Muscle of leg (tissue), 3 donors: ENCODE measurements at regions not wholly inside any gene's neighbourhood (a gene's known extent, or its start where the extent isn't known, plus 50 kb on each side); places are given as distances from the start of the nearest gene placed in this dataset.

ENCODE experiments used
- DNase-seq: peaks from one replicate; pipeline ENCODE4 v3.0.0; 2013
- H3K27ac ChIP-seq: one replicate; pipeline ENCODE4 v1.5.1; 2013; ENCODE audit warnings: mild to moderate bottlenecking, low read length, control low read depth
- H3K27me3 ChIP-seq: one replicate; pipeline ENCODE4 v1.6.1; 2013; ENCODE audit warnings: low read length; ENCODE audit not compliant: control insufficient read depth, insufficient read depth
- H3K36me3 ChIP-seq: one replicate; pipeline ENCODE4 v1.6.1; 2013; ENCODE audit warnings: low read length; ENCODE audit not compliant: control insufficient read depth, insufficient read depth
- H3K4me1 ChIP-seq: one replicate; pipeline ENCODE4 v1.6.1; 2013; ENCODE audit warnings: low read length; ENCODE audit not compliant: control insufficient read depth, insufficient read depth
- H3K4me3 ChIP-seq: one replicate; pipeline ENCODE4 v1.5.1; 2013; ENCODE audit warnings: low read length, control low read depth
- H3K9me3 ChIP-seq: replicated peaks from 2 replicates; pipeline ENCODE4 v1.6.1; 2013; ENCODE audit warnings: low read depth, low read length; ENCODE audit not compliant: control insufficient read depth
- WGBS: methylation state at CpG from one replicate; pipeline ENCODE4 v1.1.5; 2013; ENCODE audit warnings: missing lambda C conversion rate; ENCODE audit not compliant: insufficient coverage; 5-methylcytosine and 5-hydroxymethylcytosine counted together

DNA sequence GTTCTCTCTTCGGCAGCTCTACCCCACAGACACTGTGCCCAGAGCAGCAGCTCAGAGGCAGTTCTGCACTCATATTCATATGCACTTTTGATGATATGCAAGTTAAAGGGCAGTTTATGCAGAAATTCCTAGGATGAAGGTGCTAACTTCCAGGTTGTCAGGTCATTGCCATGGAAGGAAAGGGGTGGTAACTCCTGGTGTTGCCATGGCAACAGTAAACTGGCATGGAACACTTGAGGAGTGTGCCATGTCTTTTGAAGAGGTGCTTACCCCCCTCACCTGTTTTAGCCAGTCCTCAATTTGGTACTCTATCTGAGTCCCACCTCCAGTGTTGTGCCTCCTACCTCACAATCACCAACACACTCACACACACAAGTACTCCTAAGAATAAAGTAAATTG is 539.4 kb upstream of the BTBD3 start:
- Histone ChIP-seq H3K27ac (no peak overlapping the region), H3K9me3 (no peaks in the 10 kb centered on the region), H3K27me3 (no peaks in the 10 kb centered on the region), H3K4me3 (no peak overlapping the region), H3K4me1 (peaks cover 13% of the 10 kb centered on the region), H3K36me3 (no peaks in the 10 kb centered on the region)
- DNase-seq = no peak
- no CpG with 5 or more reads among the region's 1 CpG for WGBS

- Histone ChIP-seq H3K9me3 (no peaks in the 10 kb centered on the region), H3K27me3 (no peaks in the 10 kb centered on the region), H3K36me3 (no peaks in the 10 kb centered on the region), H3K4me1 (peaks cover 8% of the 10 kb centered on the region), H3K4me3 (no peak overlapping the region), H3K27ac (no peak overlapping the region)
- peak; percentile 14 for DNase-seq
- WGBS = 17% methylated on average over 8 of the region's 16 CpGs
These were observed 538.3 kb upstream of the BTBD3 start for GRCh38 chr20:11379257-11380011.

DNA sequence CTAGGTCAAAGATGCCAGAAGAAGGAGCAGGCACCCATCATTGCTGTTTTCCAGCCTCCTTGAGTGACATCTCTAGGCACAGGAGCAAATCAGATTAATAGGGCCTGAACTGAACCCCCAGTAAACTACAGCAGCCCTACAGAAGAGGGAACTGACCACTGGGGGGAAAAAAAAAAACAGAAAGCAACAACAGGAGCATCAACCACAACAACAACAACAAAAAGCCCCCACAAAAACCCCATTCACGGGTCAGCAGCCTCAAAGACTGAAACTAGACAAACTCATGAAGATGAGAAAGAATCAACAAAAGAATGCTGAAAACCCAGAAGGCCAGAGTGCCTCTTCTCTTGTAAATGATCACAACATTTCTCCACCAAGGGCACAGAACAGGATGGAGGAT is 537.4 kb upstream of the BTBD3 start:
- no CpG with 5 or more reads among the region's 1 CpG for WGBS
- Histone ChIP-seq H3K27me3 (no peaks in the 10 kb centered on the region), H3K27ac (no peak overlapping the region), H3K4me1 (peaks cover 8% of the 10 kb centered on the region), H3K4me3 (no peak overlapping the region), H3K9me3 (no peaks in the 10 kb centered on the region), H3K36me3 (no peaks in the 10 kb centered on the region)
- no peak for DNase-seq

DNA sequence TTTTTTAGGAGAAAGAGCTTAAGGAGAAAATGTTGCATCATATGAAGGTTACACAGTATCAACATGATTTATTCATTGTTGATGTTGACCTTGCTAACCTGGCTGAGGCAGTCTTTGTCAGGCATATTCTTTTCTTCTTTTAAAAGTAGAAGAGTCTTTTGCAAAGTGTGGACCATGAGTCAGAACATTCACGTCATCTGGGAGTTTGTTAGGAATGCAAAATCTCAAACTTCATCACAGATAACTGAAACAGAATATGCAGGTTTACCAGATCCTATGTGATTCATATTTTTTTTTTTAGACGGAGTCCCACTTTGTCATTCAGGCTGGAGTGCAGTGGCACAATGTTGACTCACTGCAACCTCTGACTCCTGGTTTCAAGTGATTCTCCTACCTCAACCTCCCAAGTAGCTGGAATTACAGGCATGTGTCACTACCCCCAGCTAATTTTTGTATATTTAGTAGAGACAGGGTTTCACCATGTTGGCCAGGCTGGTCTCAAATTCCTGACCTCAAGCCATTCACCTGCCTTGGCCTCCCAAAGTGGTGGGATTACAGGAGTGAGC is 530.4 kb upstream of the BTBD3 start:
- H3K4me1 ChIP-seq = no peaks in the 10 kb centered on the region
- H3K27me3 ChIP-seq = no peaks in the 10 kb centered on the region
- no peak overlapping the region for H3K27ac ChIP-seq
- no peaks in the 10 kb centered on the region for H3K36me3 ChIP-seq
- H3K9me3 ChIP-seq = no peaks in the 10 kb centered on the region
- no peak for DNase-seq
- no CpG with 5 or more reads among the region's 2 CpGs for WGBS
- no peak overlapping the region for H3K4me3 ChIP-seq

DNA sequence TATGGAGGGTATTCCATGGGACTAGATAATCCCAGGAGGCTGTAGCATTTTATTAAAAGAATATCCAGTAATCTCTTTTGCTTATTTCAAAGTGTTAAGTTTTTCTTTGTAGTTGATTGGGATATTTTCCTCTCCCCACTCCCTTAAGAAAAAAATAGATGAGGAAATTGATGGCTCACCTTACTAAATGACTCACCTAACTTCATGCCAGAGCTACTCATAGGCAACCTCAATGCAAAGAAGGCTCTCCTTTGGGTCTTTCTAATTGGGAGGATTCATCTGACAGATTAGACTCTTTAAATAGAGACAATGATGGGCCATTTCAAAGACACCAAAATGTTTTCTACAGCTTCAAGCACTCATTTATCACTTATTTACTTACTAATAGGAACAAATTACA is 528.5 kb upstream of the BTBD3 start:
- DNase-seq = no peak
- Histone ChIP-seq H3K27ac (no peak overlapping the region), H3K4me3 (no peak overlapping the region), H3K4me1 (no peaks in the 10 kb centered on the region), H3K27me3 (no peaks in the 10 kb centered on the region), H3K9me3 (no peaks in the 10 kb centered on the region), H3K36me3 (no peaks in the 10 kb centered on the region)

DNA sequence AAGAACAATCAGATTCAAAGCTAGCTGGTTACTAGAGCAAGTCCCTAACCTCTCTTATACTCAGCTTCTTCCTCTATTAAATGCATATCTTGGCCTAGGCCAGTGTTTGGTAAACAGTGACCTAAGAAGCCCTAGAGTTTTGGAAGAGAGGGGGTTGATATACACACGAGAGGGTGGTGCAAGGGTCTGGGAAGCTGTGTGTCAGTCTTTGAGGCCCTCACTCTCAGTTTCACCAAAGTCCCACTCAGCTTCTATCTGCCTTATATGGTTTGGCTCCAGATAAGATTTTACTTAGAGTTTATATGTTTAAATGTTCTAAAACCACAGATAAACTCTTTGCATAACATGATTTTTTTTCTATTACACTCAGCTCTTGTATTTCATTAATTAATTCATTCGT is 526.1 kb upstream of the BTBD3 start:
- DNase-seq = no peak
- WGBS = no CpG with 5 or more reads among the region's 2 CpGs
- H3K27ac ChIP-seq = no peak overlapping the region
- no peak overlapping the region for H3K4me3 ChIP-seq
- H3K36me3 ChIP-seq = no peaks in the 10 kb centered on the region
- no peaks in the 10 kb centered on the region for H3K9me3 ChIP-seq
- H3K27me3 ChIP-seq = no peaks in the 10 kb centered on the region
- H3K4me1 ChIP-seq = no peaks in the 10 kb centered on the region

- DNase-seq = no peak
- no CpG with 5 or more reads among the region's 2 CpGs for WGBS
- H3K4me3 ChIP-seq = no peak overlapping the region
- H3K4me1 ChIP-seq = no peaks in the 10 kb centered on the region
- no peaks in the 10 kb centered on the region for H3K36me3 ChIP-seq
- H3K27me3 ChIP-seq = no peaks in the 10 kb centered on the region
- H3K9me3 ChIP-seq = no peaks in the 10 kb centered on the region
- no peak overlapping the region for H3K27ac ChIP-seq
These were observed 523.4 kb upstream of the BTBD3 start for GRCh38 chr20:11394145-11394833.

DNA sequence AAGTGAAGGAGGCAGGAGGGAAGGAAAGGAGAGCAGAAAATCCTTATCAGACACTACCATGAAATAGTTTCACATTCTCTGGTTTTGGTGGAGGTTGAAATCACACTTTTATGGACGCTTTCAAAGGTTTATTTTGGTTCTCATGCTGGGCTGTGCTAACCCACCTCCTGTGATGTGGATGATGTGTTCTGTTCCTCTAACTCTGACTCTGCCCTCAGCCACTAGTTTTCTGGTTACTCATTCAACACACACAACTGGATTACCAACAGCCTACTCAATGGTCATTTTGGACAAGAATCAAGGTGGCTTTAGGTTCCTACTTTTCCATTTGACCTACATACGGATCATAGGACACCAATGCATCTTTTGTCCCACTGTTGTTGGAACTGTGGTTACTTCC is 522.1 kb upstream of the BTBD3 start:
- WGBS = no CpG with 5 or more reads among the region's 2 CpGs

GRCh38 chr20:11401988-11402387 is 515.7 kb upstream of the BTBD3 start:
- H3K4me3 ChIP-seq = no peak overlapping the region
- 40% methylated on average over 1 of the region's 3 CpGs for WGBS
- H3K36me3 ChIP-seq = no peaks in the 10 kb centered on the region
- DNase-seq = no peak
- H3K4me1 ChIP-seq = no peaks in the 10 kb centered on the region
- no peaks in the 10 kb centered on the region for H3K27me3 ChIP-seq
- no peaks in the 10 kb centered on the region for H3K9me3 ChIP-seq
- no peak overlapping the region for H3K27ac ChIP-seq

More for the DNA sequence above, 522.1 kb upstream of the BTBD3 start:
- DNase-seq = no peak
- no peak overlapping the region for H3K4me3 ChIP-seq
- no peaks in the 10 kb centered on the region for H3K4me1 ChIP-seq
- no peak overlapping the region for H3K27ac ChIP-seq
- no peaks in the 10 kb centered on the region for H3K36me3 ChIP-seq
- H3K9me3 ChIP-seq = no peaks in the 10 kb centered on the region
- no peaks in the 10 kb centered on the region for H3K27me3 ChIP-seq

DNA sequence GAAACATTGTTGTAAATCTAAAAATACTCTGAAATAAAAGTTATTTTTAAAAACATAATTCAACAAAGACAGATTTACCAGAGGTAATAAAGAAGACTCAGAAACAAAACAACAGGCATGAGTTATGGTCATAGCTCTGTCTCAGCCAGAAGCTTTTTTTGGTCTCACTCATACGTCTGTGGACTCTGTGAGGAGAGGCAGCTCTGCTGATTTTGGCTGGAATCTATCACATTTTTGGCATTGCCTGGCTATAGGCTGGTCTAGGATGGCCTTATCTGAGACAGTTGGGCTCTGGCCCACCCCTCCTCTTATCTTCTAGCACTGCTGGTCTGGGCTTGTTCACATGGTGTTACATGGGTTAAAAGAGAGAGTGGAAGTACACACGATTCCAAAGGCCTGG is 514.0 kb upstream of the BTBD3 start:
- Histone ChIP-seq H3K36me3 (no peaks in the 10 kb centered on the region), H3K4me1 (no peaks in the 10 kb centered on the region), H3K27me3 (no peaks in the 10 kb centered on the region), H3K27ac (no peak overlapping the region), H3K4me3 (no peak overlapping the region), H3K9me3 (no peaks in the 10 kb centered on the region)
- peak; percentile 5 for DNase-seq
- 0% methylated on average over 1 of the region's 2 CpGs for whole genome bisulfite sequencing
